Caco-2 (cell line): ENCODE measurements at regions not wholly inside any gene's neighbourhood (a gene's known extent, or its start where the extent isn't known, plus 50 kb on each side); places are given as distances from the start of the nearest gene placed in this dataset.

Experiments used
- BruUV-seq: library from RNA; stranded (reverse); fragments of 400-500 nt; replicated peaks from 2 replicates; lab custom pipeline; 2021; lab: Mats Ljungman, UMichigan
- CTCF ChIA-PET: fragments of 300-600 bp; sonication (Branson Sonifier 250); formaldehyde crosslinking; loops from one replicate; lab custom pipeline; 2022; ENCODE audit warnings: antibody characterized with exemption; lab: Charles Lee
- POLR2A ChIA-PET: fragments of 300-600 bp; sonication (Branson Sonifier 250); formaldehyde crosslinking; loops from one replicate; lab custom pipeline; 2022; ENCODE audit warnings: antibody characterized with exemption; lab: Charles Lee
- DNase-seq, 2 experiments: peaks; one replicate each; pipeline versions ENCODE4 v3.0.0 to v3.0.0-alpha.2; 2020 to 2022
- H3K27me3 ChIP-seq: replicated peaks from 2 replicates; pipeline ENCODE4 v1.6.0; 2011; ENCODE audit warnings: low read length; ENCODE audit not compliant: control insufficient read depth, insufficient read depth
- H3K36me3 ChIP-seq: 2 replicates; pipeline ENCODE4 v1.5.1; 2011; ENCODE audit warnings: low read length; ENCODE audit not compliant: control insufficient read depth, insufficient read depth
- H3K4me1 ChIP-seq: fragments of 250-450 bp; sonication (Bioruptor Pico); 2 replicates; pipeline ENCODE4 v1.5.1; 2020; ENCODE audit warnings: mild to moderate bottlenecking
- H3K4me3 ChIP-seq: 2 replicates; pipeline ENCODE4 v1.5.1; 2011; ENCODE audit warnings: low read depth, mild to moderate bottlenecking, control low read depth, low read length
- H3K9me3 ChIP-seq: fragments of 250-450 bp; sonication (Bioruptor Pico); 2 replicates; pipeline ENCODE4 v1.5.1; 2020; ENCODE audit warnings: mild to moderate bottlenecking, moderate library complexity
- H3K27ac Mint-ChIP-seq: one replicate; pipeline ENCODE4 v1.8.0; 2022; ENCODE audit warnings: mixed read lengths; ENCODE audit not compliant: unreplicated experiment
- H3K27me3 Mint-ChIP-seq: one replicate; pipeline ENCODE4 v1.8.0; 2022; ENCODE audit warnings: mixed read lengths; ENCODE audit not compliant: insufficient read depth, unreplicated experiment
- H3K36me3 Mint-ChIP-seq: one replicate; pipeline ENCODE4 v1.8.0; 2022; ENCODE audit warnings: mild to moderate bottlenecking, mixed read lengths; ENCODE audit not compliant: insufficient read depth, unreplicated experiment
- H3K4me1 Mint-ChIP-seq: one replicate; pipeline ENCODE4 v1.8.0; 2022; ENCODE audit warnings: low read depth, mixed read lengths; ENCODE audit not compliant: unreplicated experiment
- H3K4me3 Mint-ChIP-seq: one replicate; pipeline ENCODE4 v1.8.0; 2022; ENCODE audit warnings: mild to moderate bottlenecking, moderate library complexity, mixed read lengths; ENCODE audit not compliant: unreplicated experiment
- H3K9me3 Mint-ChIP-seq: one replicate; pipeline ENCODE4 v1.8.0; 2022; ENCODE audit warnings: mixed read lengths; ENCODE audit not compliant: unreplicated experiment
- intact Hi-C: fragments of 100-400 bp; cut with micrococcal nuclease; formaldehyde crosslinking; loops from one replicate; pipeline ENCODE4 v1.10.0; 2022; ENCODE audit not compliant: unreplicated experiment
- TF ChIP-seq, protein P1 (sequence below), 2 experiments: fragments of 200-600 bp in 1 of 2; IDR thresholded peaks; 1 replicate in 1 of 2; 2 replicates in 1 of 2; pipeline versions ENCODE4 v1.5.1 to v1.8.0; 2011 to 2022; ENCODE audit warnings: antibody characterized with exemption in 1 of 2, control low read depth in 1 of 2, inconsistent platforms in 1 of 2, low read depth in 1 of 2, low read length in 1 of 2, mild to moderate bottlenecking in 1 of 2, moderate library complexity in 1 of 2; ENCODE audit not compliant: insufficient read depth in 1 of 2, severe bottlenecking in 1 of 2, unreplicated experiment in 1 of 2

GRCh38 chr7:41628901-41629300 is 74.0 kb downstream of the INHBA start:
- intact Hi-C loops = no loop called here
- BruUV-seq = no TSS peak
- Mint-ChIP-seq H3K27me3 (no peaks in the 10 kb centered on the region), H3K27ac (no peak overlapping the region), H3K4me1 (no peaks in the 10 kb centered on the region), H3K4me3 (no peak overlapping the region), H3K9me3 (no peaks in the 10 kb centered on the region), H3K36me3 (no peaks in the 10 kb centered on the region)
- Histone ChIP-seq H3K9me3 (peaks cover 3% of the 10 kb centered on the region; the same call in 1 of the 2 replicates), H3K4me1 (no peaks in the 10 kb centered on the region), H3K36me3 (no peaks in the 10 kb centered on the region), H3K4me3 (no peak overlapping the region), H3K27me3 (no peaks in the 10 kb centered on the region; the same call in 1 of the 2 replicates)
- ChIA-PET POLR2A (no interaction called here), CTCF (no interaction called here)
- no peak for DNase-seq
- TF ChIP-seq, protein P1, sequence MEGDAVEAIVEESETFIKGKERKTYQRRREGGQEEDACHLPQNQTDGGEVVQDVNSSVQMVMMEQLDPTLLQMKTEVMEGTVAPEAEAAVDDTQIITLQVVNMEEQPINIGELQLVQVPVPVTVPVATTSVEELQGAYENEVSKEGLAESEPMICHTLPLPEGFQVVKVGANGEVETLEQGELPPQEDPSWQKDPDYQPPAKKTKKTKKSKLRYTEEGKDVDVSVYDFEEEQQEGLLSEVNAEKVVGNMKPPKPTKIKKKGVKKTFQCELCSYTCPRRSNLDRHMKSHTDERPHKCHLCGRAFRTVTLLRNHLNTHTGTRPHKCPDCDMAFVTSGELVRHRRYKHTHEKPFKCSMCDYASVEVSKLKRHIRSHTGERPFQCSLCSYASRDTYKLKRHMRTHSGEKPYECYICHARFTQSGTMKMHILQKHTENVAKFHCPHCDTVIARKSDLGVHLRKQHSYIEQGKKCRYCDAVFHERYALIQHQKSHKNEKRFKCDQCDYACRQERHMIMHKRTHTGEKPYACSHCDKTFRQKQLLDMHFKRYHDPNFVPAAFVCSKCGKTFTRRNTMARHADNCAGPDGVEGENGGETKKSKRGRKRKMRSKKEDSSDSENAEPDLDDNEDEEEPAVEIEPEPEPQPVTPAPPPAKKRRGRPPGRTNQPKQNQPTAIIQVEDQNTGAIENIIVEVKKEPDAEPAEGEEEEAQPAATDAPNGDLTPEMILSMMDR (IDR thresholded peaks at IDR 0.05; ENCODE audit: insufficient read depth in 1 of 2, low read depth in 1 of 2, low read length in 1 of 2, severe bottlenecking in 1 of 2, unreplicated experiment in 1 of 2) = no peak

DNA sequence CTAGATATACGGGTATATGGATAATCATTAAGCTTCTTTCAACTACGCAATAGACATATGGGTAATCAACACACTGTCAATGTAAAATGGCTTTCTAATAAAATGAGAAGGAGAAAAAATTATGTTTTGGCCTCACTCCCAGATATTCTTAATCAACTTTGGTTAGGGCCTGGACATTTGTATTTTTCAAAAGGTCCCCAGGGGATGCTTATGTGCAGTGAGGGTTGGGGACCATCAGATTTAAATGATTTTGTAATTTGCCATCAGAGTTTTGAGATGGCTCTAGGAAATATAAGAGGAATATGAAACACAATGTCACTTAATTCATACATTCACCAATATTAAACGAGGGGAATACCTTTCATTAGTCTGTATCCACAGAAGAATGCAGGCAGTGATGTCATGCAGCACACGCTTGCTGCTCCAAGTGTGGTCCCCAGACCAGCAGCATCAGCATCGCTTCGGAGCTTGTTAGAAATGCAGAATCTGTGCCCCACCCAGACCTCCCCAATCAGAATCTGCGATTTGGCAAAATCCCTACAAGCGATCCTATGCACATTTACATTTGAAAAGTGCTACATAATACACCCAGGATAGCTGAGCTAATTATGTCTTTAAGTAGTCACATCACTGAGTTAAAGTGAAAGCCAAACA is 75.1 kb downstream of the INHBA start:
- no peaks in the 10 kb centered on the region for H3K4me1 Mint-ChIP-seq
- Histone ChIP-seq H3K9me3 (peaks cover 3% of the 10 kb centered on the region; the same call in 1 of the 2 replicates), H3K27me3 (no peaks in the 10 kb centered on the region; the same call in 1 of the 2 replicates), H3K4me3 (no peak overlapping the region), H3K36me3 (no peaks in the 10 kb centered on the region), H3K4me1 (no peaks in the 10 kb centered on the region)
- BruUV-seq = no TSS peak
- intact Hi-C loops = no loop called here
- POLR2A ChIA-PET = no interaction called here
- CTCF ChIA-PET = no interaction called here
- no peaks in the 10 kb centered on the region for H3K27me3 Mint-ChIP-seq
- no peak for DNase-seq
- no peak overlapping the region for H3K4me3 Mint-ChIP-seq
- TF ChIP-seq, protein P1 (IDR thresholded peaks at IDR 0.05; ENCODE audit: insufficient read depth in 1 of 2, low read depth in 1 of 2, low read length in 1 of 2, severe bottlenecking in 1 of 2, unreplicated experiment in 1 of 2) = no peak
- no peaks in the 10 kb centered on the region for H3K36me3 Mint-ChIP-seq
- H3K9me3 Mint-ChIP-seq = peaks cover under 1% of the 10 kb centered on the region
- no peak overlapping the region for H3K27ac Mint-ChIP-seq

DNA sequence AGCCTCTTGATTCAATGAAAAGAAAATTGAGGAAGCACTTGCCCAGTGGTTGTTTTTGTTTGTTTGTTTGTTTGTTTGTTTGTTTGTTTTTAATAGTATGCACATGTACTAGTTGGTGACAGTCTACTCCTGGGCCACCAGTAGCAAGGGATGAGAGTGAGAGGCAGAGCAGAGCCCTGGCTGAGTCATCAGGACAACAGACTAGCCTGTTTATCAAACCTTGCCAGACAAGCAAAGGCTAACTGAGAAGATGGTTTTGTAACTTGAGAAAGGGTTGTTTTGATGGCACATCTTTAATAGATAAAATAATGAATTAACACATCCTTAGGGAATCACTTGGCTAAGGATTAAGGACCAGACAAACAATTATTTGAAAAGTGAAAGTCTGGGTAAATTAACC is 78.1 kb downstream of the INHBA start:
- no peak overlapping the region for H3K4me3 Mint-ChIP-seq
- no peaks in the 10 kb centered on the region for H3K36me3 Mint-ChIP-seq
- CTCF ChIA-PET = no interaction called here
- no peaks in the 10 kb centered on the region for H3K27me3 Mint-ChIP-seq
- intact Hi-C loops = no loop called here
- H3K4me1 ChIP-seq = no peaks in the 10 kb centered on the region
- no peak overlapping the region for H3K4me3 ChIP-seq
- no peak for DNase-seq
- no TSS peak for BruUV-seq
- POLR2A ChIA-PET = no interaction called here
- H3K4me1 Mint-ChIP-seq = peaks cover 10% of the 10 kb centered on the region
- no peaks in the 10 kb centered on the region; the same call in 1 of the 2 replicates for H3K27me3 ChIP-seq
- TF ChIP-seq, protein P1 (IDR thresholded peaks at IDR 0.05; ENCODE audit: insufficient read depth in 1 of 2, low read depth in 1 of 2, low read length in 1 of 2, severe bottlenecking in 1 of 2, unreplicated experiment in 1 of 2) = no peak
- peaks cover 17% of the 10 kb centered on the region for H3K9me3 Mint-ChIP-seq
- H3K36me3 ChIP-seq = no peaks in the 10 kb centered on the region
- peaks cover 3% of the 10 kb centered on the region; the same call in 1 of the 2 replicates for H3K9me3 ChIP-seq
- no peak overlapping the region for H3K27ac Mint-ChIP-seq
